ENCODE measurements at regions not wholly inside any gene's neighbourhood (a gene's known extent, or its start where the extent isn't known, plus 50 kb on each side); places are given as distances from the start of the nearest gene placed in this dataset.

GRCh38 chr7:85396676-85397075 lies 209.8 kb upstream of the SEMA3D start:
- no peak overlapping the region for H3K27ac ChIP-seq (ENCODE audit: low read depth in 1 of 2, low read length in 2 of 2)
- no peaks in the 10 kb centered on the region for H3K27me3 Mint-ChIP-seq (ENCODE audit: low read depth in 3 of 3)
- no peak overlapping the region for H3K9ac ChIP-seq (ENCODE audit: insufficient read depth, low read length, poor library complexity, severe bottlenecking)
- no peak overlapping the region for H3K4me3 ChIP-seq (replicated peaks in 1 of 3; ENCODE audit: low read depth in 2 of 3, low read length in 3 of 3)
- no peaks in the 10 kb centered on the region for H3K27me3 ChIP-seq (ENCODE audit: control insufficient read depth in 2 of 2, insufficient read depth in 2 of 2, low read length in 2 of 2)
- intact Hi-C loops (cut with micrococcal nuclease), result no loop called here
- no peaks in the 10 kb centered on the region for H3K36me3 Mint-ChIP-seq
- no CpG with 5 or more reads among the region's 1 CpG for WGBS (ENCODE audit: insufficient coverage)
- no peak overlapping the region for H3K27ac Mint-ChIP-seq
- H2AFZ ChIP-seq (ENCODE audit: insufficient read depth, low read depth, low read length, poor library complexity, severe bottlenecking), result no peak overlapping the region
- H3K9me3 Mint-ChIP-seq, result peaks cover 0 to 3% (median 0%) of the 10 kb centered on the region in 7 donors
- H3K9me3 ChIP-seq (replicated peaks in 1 of 2; ENCODE audit: control insufficient read depth in 1 of 2, insufficient read depth in 1 of 2, low read length in 2 of 2), result no peaks in the 10 kb centered on the region
- no peak overlapping the region for H3K4me3 Mint-ChIP-seq
- H3K4me1 ChIP-seq (ENCODE audit: control insufficient read depth in 1 of 2, insufficient read depth in 2 of 2, low read length in 2 of 2), result no peaks in the 10 kb centered on the region
- no peak for DNase-seq
- no peak for TF ChIP-seq CTCF (IDR thresholded peaks at IDR 0.05)
- no peaks in the 10 kb centered on the region for H4K20me1 ChIP-seq (ENCODE audit: insufficient read depth, low read length)
- H3K36me3 ChIP-seq (replicated peaks in 1 of 2; ENCODE audit: control insufficient read depth in 1 of 2, insufficient read depth in 2 of 2, low read length in 2 of 2), result no peaks in the 10 kb centered on the region
- no peaks in the 10 kb centered on the region for H3K79me2 ChIP-seq (ENCODE audit: insufficient read depth, low read length)
- no peaks in the 10 kb centered on the region for H3K4me1 Mint-ChIP-seq
- no peak overlapping the region for H3K4me2 ChIP-seq (replicated peaks; ENCODE audit: extremely low read depth, low read length, poor library complexity, severe bottlenecking)

GRCh38 chr7:85392789-85393188 lies 205.9 kb upstream of the SEMA3D start:
- no peaks in the 10 kb centered on the region for H4K20me1 ChIP-seq (ENCODE audit: insufficient read depth, low read length)
- H3K4me1 ChIP-seq (ENCODE audit: control insufficient read depth in 1 of 2, insufficient read depth in 2 of 2, low read length in 2 of 2), result no peaks in the 10 kb centered on the region
- intact Hi-C loops (cut with micrococcal nuclease), result no loop called here
- no CpG with 5 or more reads among the region's 1 CpG for WGBS (ENCODE audit: insufficient coverage)
- Mint-ChIP-seq H3K4me1 (no peaks in the 10 kb centered on the region), H3K27ac (no peak overlapping the region), H3K27me3 (ENCODE audit: low read depth in 3 of 3) (no peaks in the 10 kb centered on the region), H3K36me3 (no peaks in the 10 kb centered on the region), H3K9me3 (peaks cover 0 to 3% (median 0%) of the 10 kb centered on the region in 7 donors), H3K4me3 (no peak overlapping the region)
- DNase-seq, result no peak
- H3K4me2 ChIP-seq (replicated peaks; ENCODE audit: extremely low read depth, low read length, poor library complexity, severe bottlenecking), result no peak overlapping the region
- H3K79me2 ChIP-seq (ENCODE audit: insufficient read depth, low read length), result no peaks in the 10 kb centered on the region
- H3K9ac ChIP-seq (ENCODE audit: insufficient read depth, low read length, poor library complexity, severe bottlenecking), result no peak overlapping the region
- H3K27me3 ChIP-seq (ENCODE audit: control insufficient read depth in 2 of 2, insufficient read depth in 2 of 2, low read length in 2 of 2), result no peaks in the 10 kb centered on the region
- no peak overlapping the region for H3K4me3 ChIP-seq (replicated peaks in 1 of 3; ENCODE audit: low read depth in 2 of 3, low read length in 3 of 3)
- no peak for TF ChIP-seq CTCF (IDR thresholded peaks at IDR 0.05)
- H3K9me3 ChIP-seq (replicated peaks in 1 of 2; ENCODE audit: control insufficient read depth in 1 of 2, insufficient read depth in 1 of 2, low read length in 2 of 2), result no peaks in the 10 kb centered on the region
- H3K36me3 ChIP-seq (replicated peaks in 1 of 2; ENCODE audit: control insufficient read depth in 1 of 2, insufficient read depth in 2 of 2, low read length in 2 of 2), result no peaks in the 10 kb centered on the region
- no peak overlapping the region for H3K27ac ChIP-seq (ENCODE audit: low read depth in 1 of 2, low read length in 2 of 2)
- H2AFZ ChIP-seq (ENCODE audit: insufficient read depth, low read depth, low read length, poor library complexity, severe bottlenecking), result no peak overlapping the region
